ENCODE measurements at regions not wholly inside any gene's neighbourhood (a gene's known extent, or its start where the extent isn't known, plus 50 kb on each side); places are given as distances from the start of the nearest gene placed in this dataset.

DNA sequence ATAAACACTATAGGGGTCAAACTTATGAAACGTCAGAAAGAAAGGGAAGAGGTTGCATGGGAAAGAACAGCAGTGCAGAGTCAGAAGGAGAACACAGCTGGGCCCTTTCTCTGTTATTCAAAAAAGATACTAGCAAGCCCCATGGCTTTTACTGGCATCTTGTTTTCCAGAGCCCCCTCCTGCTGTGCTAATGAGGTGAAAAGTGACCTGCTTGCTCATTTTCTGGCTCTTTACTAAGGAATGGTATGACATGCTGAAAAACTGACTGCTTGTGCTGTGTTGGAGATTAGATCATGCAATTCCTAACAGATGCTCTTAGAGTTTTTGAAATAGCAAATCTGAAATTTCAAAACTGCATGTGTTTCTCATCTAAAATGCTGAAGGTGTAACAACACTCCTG, 541.6 kb upstream of the ALCAM start:
- TF ChIP-seq MYC (IDR thresholded peaks at IDR 0.05; ENCODE audit: low read depth, low read length): no peak
- TF ChIP-seq, protein P1, sequence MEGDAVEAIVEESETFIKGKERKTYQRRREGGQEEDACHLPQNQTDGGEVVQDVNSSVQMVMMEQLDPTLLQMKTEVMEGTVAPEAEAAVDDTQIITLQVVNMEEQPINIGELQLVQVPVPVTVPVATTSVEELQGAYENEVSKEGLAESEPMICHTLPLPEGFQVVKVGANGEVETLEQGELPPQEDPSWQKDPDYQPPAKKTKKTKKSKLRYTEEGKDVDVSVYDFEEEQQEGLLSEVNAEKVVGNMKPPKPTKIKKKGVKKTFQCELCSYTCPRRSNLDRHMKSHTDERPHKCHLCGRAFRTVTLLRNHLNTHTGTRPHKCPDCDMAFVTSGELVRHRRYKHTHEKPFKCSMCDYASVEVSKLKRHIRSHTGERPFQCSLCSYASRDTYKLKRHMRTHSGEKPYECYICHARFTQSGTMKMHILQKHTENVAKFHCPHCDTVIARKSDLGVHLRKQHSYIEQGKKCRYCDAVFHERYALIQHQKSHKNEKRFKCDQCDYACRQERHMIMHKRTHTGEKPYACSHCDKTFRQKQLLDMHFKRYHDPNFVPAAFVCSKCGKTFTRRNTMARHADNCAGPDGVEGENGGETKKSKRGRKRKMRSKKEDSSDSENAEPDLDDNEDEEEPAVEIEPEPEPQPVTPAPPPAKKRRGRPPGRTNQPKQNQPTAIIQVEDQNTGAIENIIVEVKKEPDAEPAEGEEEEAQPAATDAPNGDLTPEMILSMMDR (IDR thresholded peaks at IDR 0.05; ENCODE audit: low read depth, low read length): no peak
- no peak for TF ChIP-seq POLR2A (IDR thresholded peaks at IDR 0.05; ENCODE audit: extremely low read depth, insufficient read length)

Measured in NB4 (cell line).